ENCODE measurements at regions not wholly inside any gene's neighbourhood (a gene's known extent, or its start where the extent isn't known, plus 50 kb on each side); places are given as distances from the start of the nearest gene placed in this dataset.

- TF ChIP-seq POLR2A (IDR thresholded peaks at IDR 0.05) = no peak
- no peak for TF ChIP-seq CTCF (IDR thresholded peaks at IDR 0.05)
- no peak for TF ChIP-seq POLR2AphosphoS5 (IDR thresholded peaks at IDR 0.05)
These were observed 133.9 kb upstream of the FOXN2 start for GRCh38 chr2:48180557-48180956.
